ENCODE measurements at regions not wholly inside any gene's neighbourhood (a gene's known extent, or its start where the extent isn't known, plus 50 kb on each side); places are given as distances from the start of the nearest gene placed in this dataset.
"Not testable (repeated sequence)": the region's sequence is repeated elsewhere in the genome, so short reads cannot be mapped to it uniquely, and the experiment has no call there.

DNA sequence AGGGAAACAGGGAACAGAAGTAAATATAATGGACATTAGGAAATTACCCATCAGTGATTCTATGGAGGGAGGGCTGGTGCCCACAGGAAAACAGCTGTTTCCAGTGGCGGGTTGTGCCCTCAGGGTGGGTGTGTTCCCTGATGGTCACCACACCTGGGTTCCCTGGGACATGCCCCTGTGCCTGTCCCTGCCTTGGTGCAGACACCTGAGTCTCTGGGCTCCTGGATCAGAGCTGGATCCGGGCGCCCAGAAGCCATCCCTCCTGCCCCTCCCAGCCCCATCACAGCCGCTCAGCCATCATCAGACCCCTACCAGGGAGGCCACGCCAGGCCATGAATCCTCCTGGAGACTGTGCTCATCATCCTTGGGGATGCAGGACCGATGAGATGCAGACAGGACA is 307.2 kb upstream of the SFSWAP start:
- Histone ChIP-seq H3K27me3 (no peaks in the 10 kb centered on the region), H3K4me1 (no peaks in the 10 kb centered on the region), H3K36me3 (no peaks in the 10 kb centered on the region), H3K27ac (no peak overlapping the region), H3K9me3 (no peaks in the 10 kb centered on the region), H3K4me3 (no peak overlapping the region)
- intact Hi-C loops (cut with DNase I): no loop called here
- DNase-seq: no peak
- TF ChIP-seq, protein P1, sequence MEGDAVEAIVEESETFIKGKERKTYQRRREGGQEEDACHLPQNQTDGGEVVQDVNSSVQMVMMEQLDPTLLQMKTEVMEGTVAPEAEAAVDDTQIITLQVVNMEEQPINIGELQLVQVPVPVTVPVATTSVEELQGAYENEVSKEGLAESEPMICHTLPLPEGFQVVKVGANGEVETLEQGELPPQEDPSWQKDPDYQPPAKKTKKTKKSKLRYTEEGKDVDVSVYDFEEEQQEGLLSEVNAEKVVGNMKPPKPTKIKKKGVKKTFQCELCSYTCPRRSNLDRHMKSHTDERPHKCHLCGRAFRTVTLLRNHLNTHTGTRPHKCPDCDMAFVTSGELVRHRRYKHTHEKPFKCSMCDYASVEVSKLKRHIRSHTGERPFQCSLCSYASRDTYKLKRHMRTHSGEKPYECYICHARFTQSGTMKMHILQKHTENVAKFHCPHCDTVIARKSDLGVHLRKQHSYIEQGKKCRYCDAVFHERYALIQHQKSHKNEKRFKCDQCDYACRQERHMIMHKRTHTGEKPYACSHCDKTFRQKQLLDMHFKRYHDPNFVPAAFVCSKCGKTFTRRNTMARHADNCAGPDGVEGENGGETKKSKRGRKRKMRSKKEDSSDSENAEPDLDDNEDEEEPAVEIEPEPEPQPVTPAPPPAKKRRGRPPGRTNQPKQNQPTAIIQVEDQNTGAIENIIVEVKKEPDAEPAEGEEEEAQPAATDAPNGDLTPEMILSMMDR (IDR thresholded peaks at IDR 0.05): no peak
- ATAC-seq: no peak

DNA sequence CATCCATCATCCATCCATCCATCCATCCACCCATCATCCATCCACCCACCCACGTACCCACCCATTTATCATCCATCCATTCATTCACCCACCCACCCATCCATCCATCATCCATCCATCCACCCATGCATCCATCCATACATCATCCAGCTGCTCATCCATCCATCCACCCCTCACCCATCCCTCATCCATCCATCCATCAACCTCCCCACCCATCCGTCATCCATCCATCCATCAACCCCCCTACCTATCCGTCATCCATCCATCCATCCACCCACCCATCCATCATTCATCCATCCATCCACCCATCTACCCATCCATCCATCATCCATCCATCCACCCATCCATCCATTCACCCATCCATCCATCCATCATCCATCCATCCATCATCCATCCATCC is 306.2 kb upstream of the SFSWAP start:
- TF ChIP-seq, protein P1 (IDR thresholded peaks at IDR 0.05): no peak
- DNase-seq: no peak
- Histone ChIP-seq H3K27ac (no peak overlapping the region), H3K36me3 (no peaks in the 10 kb centered on the region), H3K27me3 (no peaks in the 10 kb centered on the region), H3K9me3 (no peaks in the 10 kb centered on the region), H3K4me3 (no peak overlapping the region), H3K4me1 (no peaks in the 10 kb centered on the region)
- ATAC-seq: no peak
- intact Hi-C loops (cut with DNase I): no loop called here

DNA sequence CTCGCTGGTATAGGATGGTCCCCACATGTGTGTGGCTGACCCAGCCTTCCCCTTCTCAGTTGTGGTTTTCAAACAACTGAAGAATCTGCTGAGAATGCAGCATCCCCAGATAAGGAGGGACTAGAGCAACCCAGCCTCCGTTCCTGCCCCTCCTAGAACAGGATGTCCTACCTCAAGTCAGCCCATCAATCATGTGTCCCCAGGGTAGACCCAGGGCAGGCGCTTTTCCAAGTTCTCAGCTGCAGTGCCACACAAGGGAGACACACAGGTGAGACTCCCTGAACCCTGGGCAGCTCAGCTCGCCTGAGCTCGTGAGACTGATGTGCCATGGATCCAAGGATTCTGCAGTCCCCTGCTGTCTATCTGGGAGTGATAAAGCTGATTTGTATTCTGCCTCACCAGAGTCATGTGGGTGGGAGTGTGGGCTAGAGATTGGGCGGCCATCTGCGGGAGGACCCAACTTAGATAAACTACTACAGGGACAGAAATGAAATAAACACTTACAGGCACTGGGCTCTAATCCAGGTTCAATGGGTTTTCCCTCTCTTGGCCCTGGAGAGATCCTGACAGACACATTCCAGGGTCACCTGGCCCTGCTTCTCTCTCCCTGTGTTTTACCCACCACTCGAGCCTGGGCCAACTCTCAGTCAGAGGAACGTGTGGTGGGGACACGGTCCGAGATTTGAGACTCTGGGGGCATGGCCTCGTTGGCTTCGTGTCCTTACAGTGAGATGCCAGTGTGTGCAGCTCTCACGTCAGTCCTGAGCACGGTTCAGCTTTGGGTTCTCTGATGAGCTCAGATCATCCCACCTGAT is 303.5 kb upstream of the SFSWAP start:
- intact Hi-C loops (cut with DNase I): no loop called here

DNA sequence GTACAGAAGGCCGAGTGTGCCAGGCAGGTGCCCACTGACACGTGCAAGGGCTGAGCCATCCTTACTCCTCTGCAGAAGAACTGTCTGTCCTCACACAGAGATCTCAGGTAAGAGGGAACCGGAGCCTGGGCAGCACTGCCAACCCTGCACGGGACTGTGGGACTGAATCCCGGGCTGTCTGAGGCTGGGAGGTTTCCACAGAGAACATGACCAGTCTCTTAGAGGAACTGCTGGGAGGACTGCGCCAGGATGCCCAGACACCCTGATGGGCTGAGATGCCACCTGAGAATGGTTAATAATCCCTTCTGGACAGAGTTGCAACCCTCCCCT is 302.9 kb upstream of the SFSWAP start:
- Histone ChIP-seq H3K9me3 (no peaks in the 10 kb centered on the region), H3K4me3 (no peak overlapping the region), H3K4me1 (no peaks in the 10 kb centered on the region), H3K27me3 (no peaks in the 10 kb centered on the region), H3K36me3 (no peaks in the 10 kb centered on the region), H3K27ac (no peak overlapping the region)
- ATAC-seq (no peak), DNase-seq (no peak)
- TF ChIP-seq, protein P1 (IDR thresholded peaks at IDR 0.05): no peak
- intact Hi-C loops (cut with DNase I): no loop called here

More for the DNA sequence above, 303.5 kb upstream of the SFSWAP start:
- Histone ChIP-seq H3K36me3 (no peaks in the 10 kb centered on the region), H3K27me3 (no peaks in the 10 kb centered on the region), H3K9me3 (no peaks in the 10 kb centered on the region), H3K27ac (no peak overlapping the region), H3K4me1 (no peaks in the 10 kb centered on the region), H3K4me3 (no peak overlapping the region)
- TF ChIP-seq, protein P1 (IDR thresholded peaks at IDR 0.05): no peak
- DNase-seq (no peak), ATAC-seq (no peak)

DNA sequence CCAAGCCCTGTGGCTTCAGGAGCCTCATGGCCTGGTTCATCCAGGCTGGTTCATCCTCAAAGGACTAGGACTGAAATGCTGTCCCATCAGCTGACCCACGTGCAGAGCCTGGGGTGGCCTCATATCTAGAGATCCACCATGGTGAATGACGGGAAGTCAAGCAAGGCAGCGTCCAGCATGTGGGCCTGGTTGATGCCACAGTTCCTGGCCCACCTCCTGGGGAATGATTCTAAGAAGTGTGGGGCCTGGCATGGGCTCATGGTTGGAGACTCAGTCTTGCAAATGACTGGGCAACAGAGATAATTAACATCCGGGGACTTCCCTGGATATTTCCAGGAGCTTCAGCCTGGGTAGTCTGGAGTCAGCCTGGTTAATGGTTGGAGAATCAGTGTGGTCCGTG is 302.4 kb upstream of the SFSWAP start:
- no peak overlapping the region for H3K4me3 ChIP-seq
- H3K4me1 ChIP-seq: no peaks in the 10 kb centered on the region
- no peaks in the 10 kb centered on the region for H3K9me3 ChIP-seq
- ATAC-seq (no peak), DNase-seq (no peak)
- no peak overlapping the region for H3K27ac ChIP-seq
- TF ChIP-seq, protein P1 (IDR thresholded peaks at IDR 0.05): no peak
- H3K36me3 ChIP-seq: no peaks in the 10 kb centered on the region
- intact Hi-C loops (cut with DNase I): no loop called here
- peaks cover 3% of the 10 kb centered on the region for H3K27me3 ChIP-seq

DNA sequence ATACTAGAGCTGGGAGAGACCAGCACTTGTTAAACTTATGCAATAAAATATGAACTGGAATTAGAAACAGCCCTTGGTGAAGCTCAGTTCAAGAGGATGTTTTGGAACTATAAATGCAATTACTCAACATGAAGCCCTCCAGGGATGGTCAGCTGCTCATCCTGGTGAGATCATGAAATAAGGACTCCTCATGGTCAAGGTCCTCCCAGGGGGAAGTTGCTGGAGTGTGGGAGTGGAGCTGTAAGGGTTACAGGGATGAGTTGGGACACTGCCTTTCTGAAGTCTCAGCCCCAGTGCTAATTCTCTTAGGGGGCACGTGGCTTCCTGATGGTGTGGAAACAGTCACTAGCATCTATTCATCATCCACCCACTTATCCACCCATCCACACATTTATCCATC is 301.7 kb upstream of the SFSWAP start:
- no peak overlapping the region for H3K4me3 ChIP-seq
- TF ChIP-seq, protein P1 (IDR thresholded peaks at IDR 0.05): no peak
- DNase-seq (no peak), ATAC-seq (no peak)
- no peaks in the 10 kb centered on the region for H3K9me3 ChIP-seq
- H3K27me3 ChIP-seq: peaks cover 5% of the 10 kb centered on the region
- H3K27ac ChIP-seq: no peak overlapping the region
- intact Hi-C loops (cut with DNase I): no loop called here
- no peaks in the 10 kb centered on the region for H3K36me3 ChIP-seq
- no peaks in the 10 kb centered on the region for H3K4me1 ChIP-seq

DNA sequence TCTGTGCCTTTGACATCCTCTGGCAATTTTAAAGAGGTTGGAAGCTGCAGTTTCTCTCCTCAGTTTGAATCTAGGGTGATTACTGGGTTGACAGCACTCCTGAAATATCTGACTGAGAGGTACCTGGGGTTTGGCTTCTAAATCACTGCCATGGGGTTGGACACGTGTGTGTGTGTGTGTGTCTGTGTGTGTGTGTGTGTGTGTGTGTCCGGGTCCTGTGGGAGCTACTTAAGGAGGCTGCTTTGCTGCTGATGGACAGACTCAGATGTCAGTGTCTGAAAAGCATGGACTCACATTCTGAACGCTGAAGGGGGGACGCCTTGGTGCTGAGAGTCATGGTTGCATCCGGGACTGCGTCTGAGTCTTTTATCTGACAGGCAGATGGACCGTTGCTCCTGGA is 299.1 kb upstream of the SFSWAP start:
- intact Hi-C loops (cut with DNase I); H3K27me3 ChIP-seq; H3K4me3 ChIP-seq; ATAC-seq; H3K4me1 ChIP-seq; H3K36me3 ChIP-seq; H3K27ac ChIP-seq; DNase-seq; H3K9me3 ChIP-seq: not testable (repeated sequence)
